ENCODE measurements at regions not wholly inside any gene's neighbourhood (a gene's known extent, or its start where the extent isn't known, plus 50 kb on each side); places are given as distances from the start of the nearest gene placed in this dataset.

- DNase-seq (ENCODE audit: low read depth, low spot score) (no peak), FAIRE-seq (no peak)
- H3K4me2 ChIP-seq (ENCODE audit: insufficient read depth, low read length), result no peak overlapping the region
- H3K36me3 ChIP-seq (ENCODE audit: control insufficient read depth in 2 of 2, extremely low read depth in 1 of 2, insufficient read depth in 2 of 2, low read length in 2 of 2), result no peaks in the 10 kb centered on the region
- no peak overlapping the region for H3K27ac ChIP-seq (ENCODE audit: insufficient read depth, low read depth, low read length)
- ChIA-PET CTCF (interaction anchor here (1.3 to 1.4 kb wide), 2 partner anchors 9 to 105 kb away, joined by 3 to 6 read pairs; no protein-coding TSS in a partner anchor), POLR2A (no interaction called here)
- no peaks in the 10 kb centered on the region for H4K20me1 ChIP-seq (replicated peaks; ENCODE audit: control insufficient read depth, extremely low read depth, insufficient read depth, low read length)
- no peak overlapping the region for H2AFZ ChIP-seq (ENCODE audit: low read depth, low read length)
- intact Hi-C loops (cut with micrococcal nuclease) (no loop called here), dilution Hi-C loops (cut with MboI; ENCODE audit: extremely low pct_ligation_motif_present, low sequenced_read_pairs) (no loop called here)
- peaks cover 19% of the 10 kb centered on the region for H3K4me1 ChIP-seq (ENCODE audit: control insufficient read depth, extremely low read depth, insufficient read depth, low read length)
- BruUV-seq (replicated peaks), result no TSS peak
- TF ChIP-seq POLR2A (IDR thresholded peaks at IDR 0.05; ENCODE audit: low read depth, low read length) (no peak), JUN (IDR thresholded peaks at IDR 0.05; ENCODE audit: borderline replicate concordance, insufficient read depth, insufficient read length, low read depth) (no peak), GATA2 (IDR thresholded peaks at IDR 0.05; ENCODE audit: insufficient read depth, insufficient read length, low read depth, low read length) (no peak), MYC (IDR thresholded peaks at IDR 0.05; ENCODE audit: low read depth, low read length) (no peak), POLR2AphosphoS5 (IDR thresholded peaks at IDR 0.05; ENCODE audit: insufficient read depth, low read depth, low read length) (no peak), EZH2 (IDR thresholded peaks at IDR 0.05; ENCODE audit: borderline replicate concordance, low read depth, low read length, severe bottlenecking) (no peak), CTCF (IDR thresholded peaks at IDR 0.05; ENCODE audit: extremely low read depth in 1 of 2, insufficient read depth in 1 of 2, low read depth in 1 of 2, low read length in 2 of 2) (no peak), FOS (IDR thresholded peaks at IDR 0.05; ENCODE audit: borderline replicate concordance, insufficient read depth, low read length) (no peak)
- TF ChIP-seq, protein P1, sequence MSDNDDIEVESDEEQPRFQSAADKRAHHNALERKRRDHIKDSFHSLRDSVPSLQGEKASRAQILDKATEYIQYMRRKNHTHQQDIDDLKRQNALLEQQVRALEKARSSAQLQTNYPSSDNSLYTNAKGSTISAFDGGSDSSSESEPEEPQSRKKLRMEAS (IDR thresholded peaks at IDR 0.05; ENCODE audit: insufficient read depth, insufficient read length), result no peak
- H3K9me3 ChIP-seq (replicated peaks; ENCODE audit: control insufficient read depth, insufficient read depth, low read length), result no peaks in the 10 kb centered on the region
- H3K9ac ChIP-seq (replicated peaks; ENCODE audit: extremely low read depth, insufficient read depth, low read length), result no peak overlapping the region
- H3K9me1 ChIP-seq (replicated peaks; ENCODE audit: control insufficient read depth, extremely low read depth, insufficient read depth, low read length), result no peaks in the 10 kb centered on the region
- H3K4me3 ChIP-seq (replicated peaks in 1 of 3; ENCODE audit: insufficient read depth in 1 of 3, low read depth in 1 of 3, low read length in 3 of 3), result no peak overlapping the region
- no peaks in the 10 kb centered on the region for H3K27me3 ChIP-seq (ENCODE audit: control insufficient read depth in 2 of 2, insufficient read depth in 2 of 2, low read length in 2 of 2)
- H3K79me2 ChIP-seq (ENCODE audit: control insufficient read depth, insufficient read depth, low read length), result no peaks in the 10 kb centered on the region
Measured at GRCh38 chr11:19432370-19433061, 191.8 kb upstream of the E2F8 start.

Measured in endothelial cell of umbilical vein (primary cell).